ENCODE measurements at regions not wholly inside any gene's neighbourhood (a gene's known extent, or its start where the extent isn't known, plus 50 kb on each side); places are given as distances from the start of the nearest gene placed in this dataset.

GRCh38 chr12:124726596-124727263 is 136.9 kb downstream of the SCARB1 start:
- no peak for DNase-seq

DNA sequence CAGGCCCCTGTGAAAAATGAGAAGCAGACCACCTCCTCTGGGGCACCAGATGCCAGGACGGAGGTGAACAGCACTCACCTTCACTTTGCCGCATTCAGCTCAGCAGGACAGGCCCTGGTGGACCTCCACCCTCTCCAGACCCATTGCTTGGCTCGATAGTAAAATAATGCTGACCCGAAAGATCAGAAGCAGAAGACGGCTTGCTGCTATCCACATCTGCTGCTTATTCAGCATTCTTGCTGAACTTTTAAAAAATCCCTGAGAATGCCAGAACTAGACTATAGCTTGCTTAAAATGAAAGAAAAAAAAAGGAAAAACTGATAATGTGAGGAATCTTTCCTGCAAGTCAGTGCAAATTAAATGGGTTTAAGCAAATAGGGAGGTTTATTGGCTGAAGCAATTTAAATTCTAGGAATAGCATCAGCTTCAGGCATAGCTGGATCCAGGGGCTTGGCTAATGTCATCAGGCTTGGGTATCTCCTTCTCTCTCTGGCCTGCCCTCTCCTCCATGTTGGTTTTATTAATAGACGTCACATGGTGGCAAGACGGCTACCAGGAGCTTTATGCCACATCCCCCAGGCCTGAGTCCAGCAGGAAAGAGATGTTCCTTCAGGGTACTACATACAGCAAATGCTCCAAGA is 137.9 kb downstream of the SCARB1 start:
- DNase-seq = no peak

DNA sequence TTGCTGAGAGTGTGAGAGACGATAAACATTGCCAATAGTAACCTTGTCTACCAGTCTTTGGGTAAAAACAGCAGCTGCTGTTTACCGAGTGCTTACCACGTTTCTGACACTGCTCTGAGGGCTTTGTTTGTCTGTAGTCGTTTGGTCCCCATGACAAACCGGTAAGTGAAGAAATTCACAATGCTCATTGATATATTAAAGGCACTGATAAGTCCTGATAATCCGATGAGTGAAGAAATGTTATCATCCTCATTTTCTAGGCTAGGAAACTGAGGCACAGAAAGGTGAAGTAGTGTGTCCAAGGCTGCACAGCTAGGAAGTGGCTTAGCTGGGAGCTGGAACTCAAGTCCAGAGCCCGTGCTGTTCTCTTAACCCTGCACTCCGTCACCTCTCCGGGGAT is 138.6 kb downstream of the SCARB1 start:
- no peak for DNase-seq

DNA sequence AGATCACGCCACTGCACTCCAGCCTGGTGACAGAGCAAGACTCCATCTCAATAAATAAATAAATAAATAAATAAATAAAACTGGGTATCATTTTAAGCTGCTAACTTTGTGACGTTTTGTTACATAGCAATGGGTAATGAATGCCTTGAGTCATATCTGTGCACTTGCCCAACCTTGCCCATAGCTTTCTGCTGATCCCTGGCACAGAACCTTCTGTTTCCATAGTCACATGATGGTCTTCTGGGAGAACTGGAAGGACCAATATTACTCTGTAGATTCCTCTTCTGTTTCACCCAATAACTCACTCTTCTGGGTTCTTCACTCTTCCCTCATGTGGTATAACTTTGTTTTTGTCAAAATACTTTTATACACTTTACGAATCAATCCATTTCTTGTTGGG is 140.8 kb downstream of the SCARB1 start:
- DNase-seq = no peak

DNA sequence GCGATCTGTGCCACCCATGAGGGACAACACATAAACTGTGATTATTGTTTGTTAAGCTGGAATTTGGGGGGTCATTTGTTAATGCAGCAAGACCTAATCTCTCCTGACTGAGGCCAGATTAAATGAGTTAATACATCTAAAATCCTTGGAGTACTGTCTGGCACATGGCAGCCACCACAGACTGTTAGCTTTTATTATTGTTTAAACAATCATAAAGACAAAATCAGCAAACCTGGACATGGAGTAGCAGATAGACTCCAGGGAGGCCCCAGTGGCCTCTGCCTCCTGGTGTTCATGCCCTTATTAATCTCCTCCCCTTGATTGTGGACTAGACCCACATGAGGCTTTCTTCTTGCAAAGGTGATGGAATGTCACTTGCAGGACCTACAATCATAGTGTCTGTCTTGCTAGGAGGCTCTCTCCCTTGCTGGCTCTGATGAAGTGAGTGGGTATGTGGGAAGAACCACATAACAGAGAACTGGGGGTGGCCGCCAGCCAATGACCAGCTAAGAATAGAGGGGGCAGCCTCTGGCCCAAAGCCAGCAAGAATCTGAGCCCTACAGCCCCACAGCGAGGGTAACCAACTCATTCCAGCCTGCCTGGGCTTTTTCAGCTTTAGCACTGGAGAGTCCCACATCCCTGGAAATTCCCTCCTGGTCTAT is 142.0 kb downstream of the SCARB1 start:
- no peak for DNase-seq

DNA sequence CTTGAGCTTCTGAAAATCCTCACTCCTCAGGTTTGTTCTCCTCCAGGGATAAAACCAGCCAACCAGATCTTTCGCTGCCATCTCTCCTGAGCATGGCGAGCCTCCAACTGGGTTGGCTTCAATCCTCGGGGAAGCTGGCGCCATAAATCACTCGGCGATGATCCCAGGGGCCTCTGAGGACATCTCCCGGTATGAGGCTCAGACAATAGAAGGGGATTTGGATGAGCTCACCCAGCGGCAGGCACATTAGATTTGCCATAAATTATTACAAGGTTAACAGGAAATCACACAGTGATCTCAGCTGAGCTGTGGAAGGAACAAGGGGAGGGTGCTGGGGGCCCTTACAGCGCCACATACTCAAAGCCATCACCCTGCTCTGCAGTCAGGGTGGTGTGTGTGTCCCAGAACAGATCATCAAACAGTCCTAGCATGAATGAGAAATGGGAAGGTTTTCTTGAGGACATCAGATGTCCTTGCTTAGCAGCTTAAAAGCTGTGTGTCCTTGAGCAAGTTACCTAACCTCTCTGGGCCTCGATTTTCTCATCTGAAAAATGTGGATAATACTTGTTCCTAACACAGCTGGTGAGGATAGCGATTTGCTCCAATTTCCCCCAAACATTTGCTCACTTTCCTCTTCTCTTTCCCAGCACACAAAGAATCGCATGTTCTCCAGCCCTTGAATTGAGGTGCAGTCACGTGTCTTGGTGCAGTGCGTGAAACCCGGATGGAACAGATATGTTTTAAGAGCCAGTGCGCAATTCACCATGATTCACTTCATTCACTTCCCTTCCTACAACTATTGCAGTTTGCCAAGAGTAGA is 142.8 kb downstream of the SCARB1 start:
- no peak for DNase-seq

- DNase-seq = no peak
These were observed 143.5 kb downstream of the SCARB1 start for GRCh38 chr12:124720004-124720680.

DNA sequence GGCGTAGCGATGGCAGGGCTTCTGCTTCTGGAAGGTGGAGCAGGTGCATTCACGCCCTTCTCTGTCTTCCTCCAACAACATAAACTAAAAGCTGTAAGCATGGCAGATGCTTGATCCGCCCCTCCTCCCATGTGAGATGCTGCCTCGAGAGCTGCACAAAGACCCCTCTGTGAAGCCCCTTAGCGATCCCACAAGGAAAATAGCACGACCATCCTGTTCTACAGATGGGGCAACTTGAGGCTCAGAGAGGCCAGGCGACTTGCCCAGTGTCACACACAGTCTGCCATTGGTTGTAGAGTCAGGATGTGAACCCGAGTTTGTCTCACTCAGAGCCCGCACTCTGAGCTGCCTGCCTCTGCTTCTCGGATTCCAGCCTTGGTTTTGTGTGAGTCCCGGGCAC is 144.4 kb downstream of the SCARB1 start:
- DNase-seq = no peak

DNA sequence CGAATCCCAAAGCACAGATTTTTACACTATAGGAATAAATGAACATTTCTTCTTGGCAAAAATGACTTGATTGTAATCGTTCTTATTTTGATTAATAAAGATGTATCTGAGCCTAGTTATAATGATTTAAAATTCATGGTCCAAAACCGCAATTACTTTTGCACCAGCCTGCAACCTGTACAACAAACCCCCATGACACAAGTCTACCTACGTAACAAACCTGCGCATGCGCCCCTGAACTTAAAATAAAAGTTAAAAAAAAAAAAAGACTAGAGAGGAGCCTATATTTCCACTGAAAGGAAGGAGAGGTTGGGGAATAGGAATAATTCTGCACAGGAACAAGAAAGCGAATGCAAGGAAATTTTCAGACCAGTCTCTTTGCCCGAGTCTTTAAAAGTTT is 145.2 kb downstream of the SCARB1 start:
- no peak for DNase-seq

DNA sequence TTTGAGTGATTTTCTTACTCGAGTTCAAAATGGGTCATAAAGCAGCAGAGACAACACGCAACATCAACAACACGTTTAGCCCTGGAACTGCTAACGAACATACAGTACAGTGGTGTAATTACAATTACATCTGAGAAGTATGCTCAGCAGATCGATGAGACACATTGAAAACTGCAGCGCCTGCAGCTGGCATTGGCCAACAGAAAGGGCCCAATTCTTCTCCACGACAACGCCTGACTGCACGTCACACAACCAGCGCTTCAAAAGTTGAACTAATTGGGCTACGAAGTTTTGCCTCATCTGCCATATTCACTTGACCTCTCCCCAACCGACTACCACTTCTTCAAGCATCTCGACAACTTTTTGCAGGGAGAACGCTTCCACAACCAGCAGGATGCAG is 145.6 kb downstream of the SCARB1 start:
- DNase-seq = no peak

- DNase-seq = no peak
These were observed 146.3 kb downstream of the SCARB1 start for GRCh38 chr12:124717318-124717717.

DNA sequence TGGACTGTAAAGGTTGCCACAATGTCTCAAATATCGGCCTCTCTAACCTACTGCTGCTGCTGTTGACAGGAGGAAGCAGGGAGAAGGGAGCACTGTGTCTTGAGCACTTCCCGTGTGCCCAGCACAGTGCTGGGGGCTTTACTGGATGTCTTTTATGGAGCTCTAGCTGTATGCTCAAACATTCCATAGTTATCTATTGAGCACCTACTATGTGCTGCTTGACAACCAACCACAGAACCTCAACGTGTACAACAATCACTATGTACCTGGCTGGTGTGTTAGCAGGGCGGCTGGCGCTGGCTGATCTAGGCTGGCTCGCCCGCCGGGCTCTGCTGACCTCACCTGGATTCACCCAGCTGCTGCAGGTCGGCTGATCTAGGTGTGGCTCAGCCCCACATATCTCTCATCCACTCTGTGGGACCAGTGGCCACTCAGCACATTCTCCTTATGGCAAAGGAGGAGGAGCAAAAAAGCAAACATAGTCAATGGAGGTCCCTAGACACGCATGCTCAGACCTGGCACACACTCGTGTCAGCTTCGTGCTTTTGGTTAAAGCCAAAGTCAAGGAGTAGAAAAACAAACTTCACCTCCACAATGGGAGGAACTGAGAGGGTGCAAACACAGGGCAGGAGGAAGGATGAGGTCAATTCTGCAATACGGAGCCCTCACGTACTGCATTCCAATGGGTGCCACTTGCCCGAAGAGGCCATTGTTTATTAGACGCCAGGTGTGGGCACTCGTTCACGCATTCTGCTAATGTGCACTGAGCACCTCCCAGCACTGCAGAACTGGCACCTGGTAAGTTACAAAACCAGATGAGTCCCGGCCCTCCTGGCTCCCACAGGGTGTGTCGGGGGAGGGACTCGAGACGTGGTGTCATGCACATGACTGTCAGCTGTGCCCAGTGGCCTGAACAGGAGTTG is 147.2 kb downstream of the SCARB1 start:
- DNase-seq = no peak

DNA sequence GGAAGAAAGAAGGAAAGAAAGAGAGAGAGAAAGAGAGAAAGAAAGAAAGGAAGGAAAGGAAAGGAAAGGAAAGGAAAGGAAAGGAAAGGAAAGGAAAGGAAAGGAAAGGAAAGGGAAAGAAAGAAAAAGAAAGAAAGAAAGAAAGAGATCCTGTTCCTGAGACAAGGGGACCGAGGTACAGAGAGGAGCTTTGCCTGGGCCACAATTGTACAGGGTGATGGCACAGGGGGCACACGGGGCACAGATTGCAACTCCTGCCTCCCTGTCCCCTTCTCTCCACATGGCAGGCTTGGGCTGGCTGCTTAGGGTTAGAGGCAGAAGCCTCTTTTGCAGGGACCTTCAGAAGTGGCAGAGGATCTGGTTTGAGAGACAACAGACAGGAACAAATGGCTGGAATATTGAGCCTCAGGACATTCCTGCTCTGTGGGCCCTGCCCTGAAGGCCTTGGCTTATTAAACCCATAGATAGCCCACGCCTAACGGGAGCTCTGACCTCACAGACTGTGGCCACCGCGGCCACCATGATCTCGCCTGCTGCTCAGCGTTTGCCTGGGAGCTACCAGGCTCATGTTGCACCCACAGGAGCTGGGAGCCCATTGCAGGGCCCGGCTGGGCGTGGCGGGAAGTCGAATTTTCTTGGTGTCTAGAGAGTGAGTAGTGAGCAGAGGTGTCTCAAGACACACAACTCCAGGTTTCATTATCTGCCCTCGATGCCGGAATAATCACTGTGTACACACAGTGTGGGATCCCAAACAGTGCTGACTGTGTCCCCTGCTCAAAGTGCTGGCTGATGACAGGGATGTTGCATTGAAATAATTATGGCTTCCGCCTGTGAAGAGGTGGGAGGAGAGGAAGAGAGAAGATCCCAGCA is 147.9 kb upstream of the NCOR2 start:
- DNase-seq = no peak

DNA sequence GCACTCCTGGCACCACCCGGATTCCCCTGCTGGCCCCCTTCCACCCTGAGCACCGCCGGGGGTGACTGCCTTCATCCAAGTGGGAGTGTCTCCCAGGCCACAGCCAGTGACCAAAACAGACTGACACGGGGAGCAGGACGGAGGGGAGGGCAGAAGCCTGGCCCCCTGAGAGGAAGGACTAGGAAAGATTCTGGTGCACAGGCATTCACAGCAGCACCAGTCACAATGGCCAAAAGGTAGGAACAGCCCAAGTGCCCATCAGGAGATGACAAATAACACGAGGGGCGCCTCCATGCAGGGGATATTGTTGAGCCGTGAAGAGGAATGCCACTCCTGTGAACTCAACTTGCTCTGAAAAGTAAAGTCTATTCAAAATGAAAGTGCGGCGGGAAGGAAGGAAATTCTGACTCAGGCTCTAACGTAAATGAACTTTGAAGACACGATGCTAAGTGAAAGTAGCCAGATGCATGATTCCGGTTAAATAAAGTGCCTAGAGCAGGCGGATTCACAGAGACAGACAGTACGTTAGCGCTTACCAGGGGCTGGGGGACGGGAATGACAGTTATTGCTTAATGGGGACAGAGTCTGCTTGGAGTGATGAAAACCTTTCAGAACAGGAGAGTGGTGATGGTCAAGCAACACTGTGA is 146.1 kb upstream of the NCOR2 start:
- DNase-seq = no peak

- DNase-seq = no peak
These were observed 145.6 kb upstream of the NCOR2 start for GRCh38 chr12:124713041-124713435.

GRCh38 chr12:124711344-124711743 is 143.9 kb upstream of the NCOR2 start:
- DNase-seq = no peak

GRCh38 chr12:124709722-124710687 is 142.6 kb upstream of the NCOR2 start:
- DNase-seq = no peak

DNA sequence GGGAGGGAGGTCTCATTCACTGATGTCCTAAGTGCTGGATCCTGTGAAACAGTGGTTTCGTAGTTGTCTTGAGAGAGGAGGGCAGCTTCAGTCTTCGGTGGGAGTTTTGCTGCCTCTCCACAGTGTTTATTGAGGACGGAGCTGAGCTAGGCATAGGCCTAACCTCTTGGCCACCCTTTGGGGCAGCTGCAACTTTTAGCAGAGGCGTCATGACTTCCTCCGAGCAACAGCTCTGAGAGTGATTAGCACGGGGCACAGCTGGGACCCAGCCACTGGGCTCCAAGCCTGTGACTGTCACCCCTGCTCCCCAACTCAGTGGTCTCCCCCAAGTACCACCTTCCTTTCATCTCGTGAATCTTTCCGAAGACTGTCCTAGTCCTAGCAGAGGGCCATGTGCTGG is 139.9 kb upstream of the NCOR2 start:
- no peak for DNase-seq

DNA sequence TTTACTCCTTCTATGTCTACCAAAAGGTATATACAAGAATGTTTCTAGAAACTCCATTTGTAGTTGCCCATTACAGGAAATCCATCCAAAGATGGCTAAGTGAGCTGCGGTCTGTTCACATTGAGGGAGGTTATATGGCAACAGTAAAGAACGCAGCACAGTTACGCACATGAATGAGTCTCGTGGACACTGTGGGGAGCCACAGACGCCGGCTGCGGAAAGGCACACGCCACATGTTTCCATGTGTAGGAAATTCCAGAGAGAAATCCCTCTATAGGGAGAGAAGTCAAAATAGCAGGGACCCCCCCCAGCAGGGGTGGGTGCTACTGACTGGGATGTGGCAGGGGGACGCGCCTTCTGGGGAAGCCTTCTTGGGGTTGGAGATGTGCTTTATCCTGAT is 139.0 kb upstream of the NCOR2 start:
- DNase-seq = no peak
